Suppressor macrophage (primary cell): ENCODE measurements at regions not wholly inside any gene's neighbourhood (a gene's known extent, or its start where the extent isn't known, plus 50 kb on each side); places are given as distances from the start of the nearest gene placed in this dataset.

Experiments used
- DNase-seq, 4 experiments: peaks; one replicate each; pipeline ENCODE4 v3.0.0-alpha.2; 2020 to 2022

- no peak for DNase-seq
Measured at GRCh38 chr2:898319-898718, 52.3 kb upstream of the SNTG2 start.

- DNase-seq = no peak
Measured at GRCh38 chr2:897091-897490, 53.6 kb upstream of the SNTG2 start.

GRCh38 chr2:893311-893710, 57.3 kb upstream of the SNTG2 start:
- no peak for DNase-seq

- DNase-seq = no peak
Measured at GRCh38 chr2:892892-893291, 57.8 kb upstream of the SNTG2 start.

GRCh38 chr2:892401-892800, 58.2 kb upstream of the SNTG2 start:
- no peak for DNase-seq

- no peak for DNase-seq
Measured at GRCh38 chr2:891734-892133, 58.9 kb upstream of the SNTG2 start.

GRCh38 chr2:890791-891190, 59.9 kb upstream of the SNTG2 start:
- no peak for DNase-seq

GRCh38 chr2:890214-890613, 60.4 kb upstream of the SNTG2 start:
- no peak for DNase-seq

GRCh38 chr2:888906-889566, 61.6 kb upstream of the SNTG2 start:
- no peak for DNase-seq

- no peak for DNase-seq
Measured at GRCh38 chr2:888211-888801, 62.3 kb upstream of the SNTG2 start.

- no peak for DNase-seq
Measured at GRCh38 chr2:887639-888038, 63.0 kb upstream of the SNTG2 start.

- DNase-seq = no peak
Measured at GRCh38 chr2:886072-887022, 64.3 kb upstream of the SNTG2 start.

GRCh38 chr2:885230-886071, 65.2 kb upstream of the SNTG2 start:
- no peak for DNase-seq

GRCh38 chr2:883803-884748, 66.6 kb upstream of the SNTG2 start:
- DNase-seq = no peak

- no peak for DNase-seq
Measured at GRCh38 chr2:883260-883802, 67.3 kb upstream of the SNTG2 start.

- no peak for DNase-seq
Measured at GRCh38 chr2:881204-881918, 69.3 kb upstream of the SNTG2 start.

- DNase-seq = no peak
Measured at GRCh38 chr2:880201-880970, 70.3 kb upstream of the SNTG2 start.

GRCh38 chr2:879540-879939, 71.1 kb upstream of the SNTG2 start:
- no peak for DNase-seq

- no peak for DNase-seq
Measured at GRCh38 chr2:878245-878930, 72.3 kb upstream of the SNTG2 start.
